HCT116 (cell line): ENCODE measurements at regions not wholly inside any gene's neighbourhood (a gene's known extent, or its start where the extent isn't known, plus 50 kb on each side); places are given as distances from the start of the nearest gene placed in this dataset.

Source experiments
- EZH2phosphoT487 ChIP-seq: fragments of 200-600 bp; IDR thresholded peaks from 2 replicates; pipeline ENCODE4 v1.6.1; 2018; ENCODE audit warnings: antibody characterized with exemption, borderline replicate concordance
- JUND ChIP-seq: IDR thresholded peaks from 2 replicates; pipeline ENCODE4 v1.6.1; 2012
- POLR2A ChIP-seq: IDR thresholded peaks from 2 replicates; pipeline ENCODE4 v1.7.0; 2011; ENCODE audit warnings: borderline replicate concordance; ENCODE audit not compliant: insufficient read depth, insufficient read length; ENCODE audit errors: extremely low read depth
- POLR2AphosphoS5 ChIP-seq: IDR thresholded peaks from 2 replicates; pipeline ENCODE4 v1.6.1; 2011; ENCODE audit warnings: mild to moderate bottlenecking, low read depth, low read length, moderate library complexity
- SIN3A ChIP-seq: IDR thresholded peaks from 2 replicates; pipeline ENCODE4 v1.6.1; 2012; ENCODE audit warnings: low read depth
- ZNF274 ChIP-seq: fragments of 200-500 bp; sonication (Bioruptor generic); IDR thresholded peaks from 2 replicates; pipeline ENCODE4 v1.6.1; 2014; ENCODE audit warnings: mild to moderate bottlenecking, low read depth, low read length, inconsistent platforms
- TF ChIP-seq, protein P1 (sequence below), 3 experiments: fragments of 200-600 bp in 1 of 3; sonication (generic) in 1 of 3; IDR thresholded peaks in 2 of 3; conservative IDR thresholded peaks in 1 of 3; 2 replicates each; pipeline ENCODE4 v1.5.1; 2012 to 2017; ENCODE audit warnings: low read depth in 2 of 3, low read length in 2 of 3, antibody characterized with exemption in 1 of 3, borderline replicate concordance in 1 of 3, control low read depth in 1 of 3, mild to moderate bottlenecking in 1 of 3, mixed read lengths in 1 of 3, mixed run types in 1 of 3, moderate library complexity in 1 of 3; ENCODE audit not compliant: insufficient read depth in 1 of 3
- TF ChIP-seq, protein P2 (sequence below): IDR thresholded peaks from 2 replicates; pipeline ENCODE4 v1.6.1; 2012
- TF ChIP-seq, protein P3 (sequence below): IDR thresholded peaks from 2 replicates; pipeline ENCODE4 v1.6.1; 2012; ENCODE audit warnings: low read depth
- TF ChIP-seq, protein P4 (sequence below): IDR thresholded peaks from 2 replicates; pipeline ENCODE4 v1.6.1; 2011; ENCODE audit warnings: mild to moderate bottlenecking, low read length, moderate library complexity; ENCODE audit not compliant: insufficient replicate concordance; ENCODE audit errors: extremely low read depth

DNA sequence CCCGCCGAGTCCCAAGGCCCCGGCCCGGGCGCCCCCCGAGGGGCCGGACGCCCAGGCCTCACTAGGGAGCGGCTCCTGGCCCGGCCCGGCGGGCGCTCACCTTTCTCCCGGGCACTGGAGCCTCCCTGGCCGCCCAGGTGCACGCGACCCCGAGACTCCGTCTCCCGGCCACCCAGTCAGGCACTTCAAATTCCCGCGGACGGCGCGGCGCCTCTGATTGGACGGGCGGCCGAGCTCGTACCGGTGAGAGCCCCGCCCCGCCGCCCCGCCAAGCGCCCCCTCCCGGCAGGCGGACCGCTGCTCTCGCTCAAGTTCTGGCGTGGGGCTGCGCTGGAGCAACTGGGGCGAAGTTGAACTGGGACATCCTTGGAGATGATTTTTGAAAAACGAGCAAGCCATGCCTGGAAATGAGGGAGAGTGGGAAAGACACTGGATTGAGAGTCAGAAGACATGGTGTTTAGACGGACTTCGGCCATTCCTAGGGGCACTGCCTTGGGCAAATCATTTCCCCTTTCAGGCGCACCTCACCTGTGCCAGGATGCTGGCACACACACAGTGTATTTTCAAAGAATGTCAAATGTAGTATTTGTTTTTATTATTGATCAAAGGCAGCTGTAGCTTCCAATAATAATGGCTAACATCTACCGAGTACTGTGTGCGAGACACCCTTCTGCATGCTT, 485.3 kb downstream of the UQCRFS1 start:
- TF ChIP-seq, protein P1, sequence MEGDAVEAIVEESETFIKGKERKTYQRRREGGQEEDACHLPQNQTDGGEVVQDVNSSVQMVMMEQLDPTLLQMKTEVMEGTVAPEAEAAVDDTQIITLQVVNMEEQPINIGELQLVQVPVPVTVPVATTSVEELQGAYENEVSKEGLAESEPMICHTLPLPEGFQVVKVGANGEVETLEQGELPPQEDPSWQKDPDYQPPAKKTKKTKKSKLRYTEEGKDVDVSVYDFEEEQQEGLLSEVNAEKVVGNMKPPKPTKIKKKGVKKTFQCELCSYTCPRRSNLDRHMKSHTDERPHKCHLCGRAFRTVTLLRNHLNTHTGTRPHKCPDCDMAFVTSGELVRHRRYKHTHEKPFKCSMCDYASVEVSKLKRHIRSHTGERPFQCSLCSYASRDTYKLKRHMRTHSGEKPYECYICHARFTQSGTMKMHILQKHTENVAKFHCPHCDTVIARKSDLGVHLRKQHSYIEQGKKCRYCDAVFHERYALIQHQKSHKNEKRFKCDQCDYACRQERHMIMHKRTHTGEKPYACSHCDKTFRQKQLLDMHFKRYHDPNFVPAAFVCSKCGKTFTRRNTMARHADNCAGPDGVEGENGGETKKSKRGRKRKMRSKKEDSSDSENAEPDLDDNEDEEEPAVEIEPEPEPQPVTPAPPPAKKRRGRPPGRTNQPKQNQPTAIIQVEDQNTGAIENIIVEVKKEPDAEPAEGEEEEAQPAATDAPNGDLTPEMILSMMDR (IDR thresholded peaks at IDR 0.05 in 2 of 3, conservative IDR thresholded peaks at IDR 0.05 in 1 of 3; ENCODE audit: borderline replicate concordance in 1 of 3, insufficient read depth in 1 of 3, low read depth in 2 of 3, low read length in 2 of 3), result no peak
- no peak for TF ChIP-seq EZH2phosphoT487
- TF ChIP-seq POLR2AphosphoS5, result no peak
- TF ChIP-seq JUND, result no peak
- no peak for TF ChIP-seq ZNF274
- TF ChIP-seq, protein P2, sequence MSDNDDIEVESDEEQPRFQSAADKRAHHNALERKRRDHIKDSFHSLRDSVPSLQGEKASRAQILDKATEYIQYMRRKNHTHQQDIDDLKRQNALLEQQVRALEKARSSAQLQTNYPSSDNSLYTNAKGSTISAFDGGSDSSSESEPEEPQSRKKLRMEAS, result no peak
- TF ChIP-seq, protein P3, sequence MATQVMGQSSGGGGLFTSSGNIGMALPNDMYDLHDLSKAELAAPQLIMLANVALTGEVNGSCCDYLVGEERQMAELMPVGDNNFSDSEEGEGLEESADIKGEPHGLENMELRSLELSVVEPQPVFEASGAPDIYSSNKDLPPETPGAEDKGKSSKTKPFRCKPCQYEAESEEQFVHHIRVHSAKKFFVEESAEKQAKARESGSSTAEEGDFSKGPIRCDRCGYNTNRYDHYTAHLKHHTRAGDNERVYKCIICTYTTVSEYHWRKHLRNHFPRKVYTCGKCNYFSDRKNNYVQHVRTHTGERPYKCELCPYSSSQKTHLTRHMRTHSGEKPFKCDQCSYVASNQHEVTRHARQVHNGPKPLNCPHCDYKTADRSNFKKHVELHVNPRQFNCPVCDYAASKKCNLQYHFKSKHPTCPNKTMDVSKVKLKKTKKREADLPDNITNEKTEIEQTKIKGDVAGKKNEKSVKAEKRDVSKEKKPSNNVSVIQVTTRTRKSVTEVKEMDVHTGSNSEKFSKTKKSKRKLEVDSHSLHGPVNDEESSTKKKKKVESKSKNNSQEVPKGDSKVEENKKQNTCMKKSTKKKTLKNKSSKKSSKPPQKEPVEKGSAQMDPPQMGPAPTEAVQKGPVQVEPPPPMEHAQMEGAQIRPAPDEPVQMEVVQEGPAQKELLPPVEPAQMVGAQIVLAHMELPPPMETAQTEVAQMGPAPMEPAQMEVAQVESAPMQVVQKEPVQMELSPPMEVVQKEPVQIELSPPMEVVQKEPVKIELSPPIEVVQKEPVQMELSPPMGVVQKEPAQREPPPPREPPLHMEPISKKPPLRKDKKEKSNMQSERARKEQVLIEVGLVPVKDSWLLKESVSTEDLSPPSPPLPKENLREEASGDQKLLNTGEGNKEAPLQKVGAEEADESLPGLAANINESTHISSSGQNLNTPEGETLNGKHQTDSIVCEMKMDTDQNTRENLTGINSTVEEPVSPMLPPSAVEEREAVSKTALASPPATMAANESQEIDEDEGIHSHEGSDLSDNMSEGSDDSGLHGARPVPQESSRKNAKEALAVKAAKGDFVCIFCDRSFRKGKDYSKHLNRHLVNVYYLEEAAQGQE, result no peak
- TF ChIP-seq POLR2A, result no peak
- TF ChIP-seq SIN3A, result no peak
- TF ChIP-seq, protein P4, sequence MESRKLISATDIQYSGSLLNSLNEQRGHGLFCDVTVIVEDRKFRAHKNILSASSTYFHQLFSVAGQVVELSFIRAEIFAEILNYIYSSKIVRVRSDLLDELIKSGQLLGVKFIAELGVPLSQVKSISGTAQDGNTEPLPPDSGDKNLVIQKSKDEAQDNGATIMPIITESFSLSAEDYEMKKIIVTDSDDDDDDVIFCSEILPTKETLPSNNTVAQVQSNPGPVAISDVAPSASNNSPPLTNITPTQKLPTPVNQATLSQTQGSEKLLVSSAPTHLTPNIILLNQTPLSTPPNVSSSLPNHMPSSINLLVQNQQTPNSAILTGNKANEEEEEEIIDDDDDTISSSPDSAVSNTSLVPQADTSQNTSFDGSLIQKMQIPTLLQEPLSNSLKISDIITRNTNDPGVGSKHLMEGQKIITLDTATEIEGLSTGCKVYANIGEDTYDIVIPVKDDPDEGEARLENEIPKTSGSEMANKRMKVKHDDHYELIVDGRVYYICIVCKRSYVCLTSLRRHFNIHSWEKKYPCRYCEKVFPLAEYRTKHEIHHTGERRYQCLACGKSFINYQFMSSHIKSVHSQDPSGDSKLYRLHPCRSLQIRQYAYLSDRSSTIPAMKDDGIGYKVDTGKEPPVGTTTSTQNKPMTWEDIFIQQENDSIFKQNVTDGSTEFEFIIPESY, result no peak
